Lower lobe of right lung (tissue), 2 donors: ENCODE measurements at regions not wholly inside any gene's neighbourhood (a gene's known extent, or its start where the extent isn't known, plus 50 kb on each side); places are given as distances from the start of the nearest gene placed in this dataset.
"Not testable (repeated sequence)": the region's sequence is repeated elsewhere in the genome, so short reads cannot be mapped to it uniquely, and the experiment has no call there.

Source experiments
- ATAC-seq, 2 donors: fragments of 200-7000 bp; cut with Tn5 transposase; one replicate each; pipeline ENCODE4 v1.9.1; 2020 to 2022; ENCODE audit warnings: mild to moderate bottlenecking in 2 of 2, moderate library complexity in 2 of 2
- DNase-seq: peaks from one replicate; pipeline ENCODE4 v3.0.0-alpha.2; 2020
- H3K27ac ChIP-seq: fragments of 200-600 bp; one replicate; pipeline ENCODE4 v1.8.0; 2022
- H3K27me3 ChIP-seq: fragments of 200-600 bp; one replicate; pipeline ENCODE4 v1.8.0; 2022; ENCODE audit warnings: low read depth
- H3K36me3 ChIP-seq: fragments of 200-600 bp; one replicate; pipeline ENCODE4 v1.8.0; 2022; ENCODE audit warnings: mild to moderate bottlenecking
- H3K4me1 ChIP-seq: fragments of 200-600 bp; one replicate; pipeline ENCODE4 v1.8.0; 2022
- H3K4me3 ChIP-seq: fragments of 200-600 bp; one replicate; pipeline ENCODE4 v1.8.0; 2022; ENCODE audit warnings: mild to moderate bottlenecking
- H3K9me3 ChIP-seq: fragments of 200-600 bp; one replicate; pipeline ENCODE4 v1.8.0; 2022
- CTCF ChIP-seq: fragments of 200-600 bp; IDR thresholded peaks from one replicate; pipeline ENCODE4 v1.8.0; 2022; ENCODE audit warnings: antibody characterized with exemption, mild to moderate bottlenecking
- intact Hi-C: fragments of 100-400 bp; cut with DNase I; formaldehyde crosslinking; loops from one replicate; pipeline ENCODE4 v1.11.0; 2022
- donor health status: DM: no; HTN: yes; CAD: no; lungs with severe emphysema.

- Histone ChIP-seq H3K4me1 (peaks cover 6% of the 10 kb centered on the region), H3K9me3 (no peaks in the 10 kb centered on the region), H3K4me3 (peak overlapping the region; percentile 59), H3K36me3 (no peaks in the 10 kb centered on the region), H3K27me3 (peaks cover 26% of the 10 kb centered on the region), H3K27ac (peak overlapping the region; percentile 84)
- intact Hi-C loops: no loop called here
- ATAC-seq: peak; percentile 7 to 25
- TF ChIP-seq CTCF: no peak
- DNase-seq: no peak
Measured at GRCh38 chr6:26187981-26188635, 100.9 kb downstream of the HFE start.

- H3K36me3 ChIP-seq, H3K27ac ChIP-seq, H3K9me3 ChIP-seq, ATAC-seq, H3K4me3 ChIP-seq, DNase-seq, intact Hi-C loops: not testable (repeated sequence)
- H3K27me3 ChIP-seq: peaks cover 41% of the 10 kb centered on the region
- peaks cover 18% of the 10 kb centered on the region for H3K4me1 ChIP-seq
Measured at GRCh38 chr6:26191512-26191911, 104.3 kb downstream of the HFE start.

GRCh38 chr6:26193467-26194328 lies 106.5 kb downstream of the HFE start:
- TF ChIP-seq CTCF: no peak
- Histone ChIP-seq H3K27me3 (peaks cover 49% of the 10 kb centered on the region), H3K27ac (no peak overlapping the region), H3K36me3 (no peaks in the 10 kb centered on the region), H3K4me3 (no peak overlapping the region), H3K4me1 (peaks cover 13% of the 10 kb centered on the region), H3K9me3 (no peaks in the 10 kb centered on the region)
- DNase-seq (no peak), ATAC-seq (no peak)
- intact Hi-C loops: no loop called here

GRCh38 chr6:26194329-26194701 lies 107.1 kb downstream of the HFE start:
- Histone ChIP-seq H3K4me1 (peaks cover 13% of the 10 kb centered on the region), H3K9me3 (no peaks in the 10 kb centered on the region), H3K27ac (no peak overlapping the region), H3K36me3 (no peaks in the 10 kb centered on the region), H3K4me3 (no peak overlapping the region), H3K27me3 (peaks cover 51% of the 10 kb centered on the region)
- intact Hi-C loops: no loop called here
- no peak for DNase-seq
- no peak for ATAC-seq
- TF ChIP-seq CTCF: no peak

- H3K4me1 ChIP-seq: peaks cover 13% of the 10 kb centered on the region
- no peaks in the 10 kb centered on the region for H3K9me3 ChIP-seq
- peak overlapping the region; percentile 62 for H3K4me3 ChIP-seq
- DNase-seq (no peak), ATAC-seq (no peak)
- H3K27me3 ChIP-seq: peaks cover 51% of the 10 kb centered on the region
- no peak for TF ChIP-seq CTCF
- no peaks in the 10 kb centered on the region for H3K36me3 ChIP-seq
- H3K27ac ChIP-seq: peak overlapping the region; percentile 97
- intact Hi-C loops: no loop called here
Measured at GRCh38 chr6:26194816-26195375, 107.7 kb downstream of the HFE start.
